Suprapubic skin (tissue), 4 donors: ENCODE measurements at regions not wholly inside any gene's neighbourhood (a gene's known extent, or its start where the extent isn't known, plus 50 kb on each side); places are given as distances from the start of the nearest gene placed in this dataset.

Experiments used
- CTCF ChIP-seq, 2 donors: fragments of 200-600 bp in 1 of 2; fragments of 450-650 bp in 1 of 2; sonication (generic) in 1 of 2; IDR thresholded peaks; one replicate each; pipeline ENCODE4 v1.5.1; 2016 to 2019; ENCODE audit warnings: antibody characterized with exemption in 2 of 2, mild to moderate bottlenecking in 1 of 2, moderate library complexity in 1 of 2
- EP300 ChIP-seq: sonication (generic); formaldehyde crosslinking; IDR thresholded peaks from one replicate; pipeline ENCODE4 v1.6.1; 2017; ENCODE audit warnings: antibody characterized with exemption
- POLR2A ChIP-seq, 2 donors: fragments of 450-650 bp; IDR thresholded peaks; one replicate each; pipeline ENCODE4 v1.6.1; 2017; ENCODE audit warnings: antibody characterized with exemption in 2 of 2, mild to moderate bottlenecking in 2 of 2, moderate library complexity in 2 of 2
- POLR2AphosphoS5 ChIP-seq, 3 donors: sonication (generic); formaldehyde crosslinking; IDR thresholded peaks; one replicate each; pipeline ENCODE4 v1.6.1; 2017; ENCODE audit warnings: antibody characterized with exemption in 3 of 3

GRCh38 chr3:124243177-124243859 is 251.4 kb upstream of the ROPN1 start:
- TF ChIP-seq CTCF (IDR thresholded peaks at IDR 0.05): no peak
- TF ChIP-seq POLR2A (IDR thresholded peaks at IDR 0.05): no peak
- TF ChIP-seq POLR2AphosphoS5 (IDR thresholded peaks at IDR 0.05): no peak
- TF ChIP-seq EP300: no peak
